ENCODE measurements at regions not wholly inside any gene's neighbourhood (a gene's known extent, or its start where the extent isn't known, plus 50 kb on each side); places are given as distances from the start of the nearest gene placed in this dataset.

GRCh38 chr1:232252546-232253118, 377.3 kb downstream of the SIPA1L2 start:
- no peak overlapping the region for H3K14ac ChIP-seq (ENCODE audit: insufficient read depth, low read length)
- H2BK20ac ChIP-seq (ENCODE audit: low read depth, low read length, poor library complexity, severe bottlenecking) = no peak overlapping the region
- H3T11ph ChIP-seq (ENCODE audit: low read length) = no peak overlapping the region
- Mint-ChIP-seq H3K27ac (peak overlapping the region in 1 of 3 experiments; percentile 32; a peak in 1 of 7 replicates), H3K36me3 (ENCODE audit: insufficient read depth in 1 of 3, low read depth in 3 of 3) (peaks cover 0 to 2% (median 2%) of the 10 kb centered on the region in 3 experiments; a peak in 1 of 7 replicates), H3K9me3 (peaks cover 0 to 11% of the 10 kb centered on the region in 2 experiments; a peak in 1 of 5 replicates), H3K27me3 (ENCODE audit: low read depth) (peaks cover 98% of the 10 kb centered on the region), H3K4me3 (peak overlapping the region; percentile 19 to 67), H3K4me1 (peaks cover 43 to 46% of the 10 kb centered on the region in 2 experiments)
- H2AK5ac ChIP-seq (ENCODE audit: insufficient read length, low read length) = no peak overlapping the region
- H3K9ac ChIP-seq (ENCODE audit: extremely low read depth, insufficient read length, low read length) = no peak overlapping the region
- no peak overlapping the region for H2BK12ac ChIP-seq (ENCODE audit: insufficient read length, low read depth, low read length)
- H3K23me2 ChIP-seq (ENCODE audit: insufficient read length, low read depth, low read length, poor library complexity, severe bottlenecking) = no peaks in the 10 kb centered on the region
- H2BK5ac ChIP-seq (ENCODE audit: insufficient read length, low read length) = no peak overlapping the region
- no peak overlapping the region for H4K8ac ChIP-seq (replicated peaks; ENCODE audit: insufficient read length, low read depth, low read length)
- DNase-seq = peak; percentile 61
- no peaks in the 10 kb centered on the region for H3K79me1 ChIP-seq (ENCODE audit: insufficient read depth, low read depth, low read length, poor library complexity, severe bottlenecking)
- H3K4ac ChIP-seq (ENCODE audit: low read depth, low read length) = no peak overlapping the region
- H2AFZ ChIP-seq (ENCODE audit: low read length) = no peak overlapping the region
- H3K27ac ChIP-seq (ENCODE audit: insufficient read length, low read depth, low read length) = no peak overlapping the region
- no peaks in the 10 kb centered on the region for H3K79me2 ChIP-seq (ENCODE audit: insufficient read depth, low read length)
- no peak overlapping the region for H3K18ac ChIP-seq (ENCODE audit: insufficient read length, low read depth, low read length)
- WGBS (ENCODE audit: extremely low coverage, insufficient read length, low lambda C conversion rate) = no CpG with 5 or more reads among the region's 11 CpGs
- H3K23ac ChIP-seq (ENCODE audit: insufficient read length, low read depth, low read length) = no peak overlapping the region
- peak overlapping the region; percentile 34 for H3K4me2 ChIP-seq (ENCODE audit: insufficient read depth, insufficient read length, low read length)
- no peak overlapping the region for H3K56ac ChIP-seq (ENCODE audit: insufficient read length, low read depth, low read length)
- peaks cover 26% of the 10 kb centered on the region for H3K27me3 ChIP-seq (ENCODE audit: insufficient read depth, low read length)
- no peak overlapping the region for H4K5ac ChIP-seq (ENCODE audit: insufficient read length, low read depth, low read length)
- H3K9me3 ChIP-seq (ENCODE audit: control insufficient read depth, low read depth, low read length) = no peaks in the 10 kb centered on the region
- TF ChIP-seq, protein P1, sequence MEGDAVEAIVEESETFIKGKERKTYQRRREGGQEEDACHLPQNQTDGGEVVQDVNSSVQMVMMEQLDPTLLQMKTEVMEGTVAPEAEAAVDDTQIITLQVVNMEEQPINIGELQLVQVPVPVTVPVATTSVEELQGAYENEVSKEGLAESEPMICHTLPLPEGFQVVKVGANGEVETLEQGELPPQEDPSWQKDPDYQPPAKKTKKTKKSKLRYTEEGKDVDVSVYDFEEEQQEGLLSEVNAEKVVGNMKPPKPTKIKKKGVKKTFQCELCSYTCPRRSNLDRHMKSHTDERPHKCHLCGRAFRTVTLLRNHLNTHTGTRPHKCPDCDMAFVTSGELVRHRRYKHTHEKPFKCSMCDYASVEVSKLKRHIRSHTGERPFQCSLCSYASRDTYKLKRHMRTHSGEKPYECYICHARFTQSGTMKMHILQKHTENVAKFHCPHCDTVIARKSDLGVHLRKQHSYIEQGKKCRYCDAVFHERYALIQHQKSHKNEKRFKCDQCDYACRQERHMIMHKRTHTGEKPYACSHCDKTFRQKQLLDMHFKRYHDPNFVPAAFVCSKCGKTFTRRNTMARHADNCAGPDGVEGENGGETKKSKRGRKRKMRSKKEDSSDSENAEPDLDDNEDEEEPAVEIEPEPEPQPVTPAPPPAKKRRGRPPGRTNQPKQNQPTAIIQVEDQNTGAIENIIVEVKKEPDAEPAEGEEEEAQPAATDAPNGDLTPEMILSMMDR (conservative IDR thresholded peaks at IDR 0.05) = no peak
- no peak overlapping the region for H2BK15ac ChIP-seq (ENCODE audit: low read depth, low read length)
- H3K4me1 ChIP-seq (ENCODE audit: insufficient read depth, low read length) = peaks cover 4% of the 10 kb centered on the region; the same call in 1 of the 2 replicates
- H4K91ac ChIP-seq (ENCODE audit: insufficient read length, low read depth, low read length) = no peak overlapping the region
- no peaks in the 10 kb centered on the region for H4K20me1 ChIP-seq (ENCODE audit: control insufficient read depth, insufficient read depth, insufficient read length)
- no peak overlapping the region for H2BK120ac ChIP-seq (ENCODE audit: low read depth, low read length, poor library complexity, severe bottlenecking)
